Nephron (organoid): ENCODE measurements at regions not wholly inside any gene's neighbourhood (a gene's known extent, or its start where the extent isn't known, plus 50 kb on each side); places are given as distances from the start of the nearest gene placed in this dataset.

Source experiments
- H3K27ac Mint-ChIP-seq, 3 experiments: 2 replicates each; pipeline ENCODE4 v1.8.0; 2020; ENCODE audit warnings: mixed read lengths in 3 of 3, mild to moderate bottlenecking in 2 of 3, moderate library complexity in 1 of 3
- H3K27me3 Mint-ChIP-seq: 2 replicates; pipeline ENCODE4 v1.8.0; 2021; ENCODE audit warnings: low read depth, mild to moderate bottlenecking, moderate library complexity, mixed read lengths
- H3K36me3 Mint-ChIP-seq: 2 replicates; pipeline ENCODE4 v1.8.0; 2020; ENCODE audit warnings: low read depth, mixed read lengths
- H3K4me1 Mint-ChIP-seq: 2 replicates; pipeline ENCODE4 v1.8.0; 2020; ENCODE audit warnings: mixed read lengths
- H3K4me3 Mint-ChIP-seq, 3 experiments: 2 replicates each; pipeline ENCODE4 v1.8.0; 2020; ENCODE audit warnings: mild to moderate bottlenecking in 3 of 3, mixed read lengths in 3 of 3, moderate library complexity in 2 of 3
- H3K9me3 Mint-ChIP-seq: 2 replicates; pipeline ENCODE4 v1.8.0; 2020; ENCODE audit warnings: mixed read lengths
- TF ChIP-seq, protein P1 (sequence below), 3 experiments: fragments of 200-600 bp; sonication (generic); IDR thresholded peaks; one replicate each; pipeline ENCODE4 v1.5.0; 2021; ENCODE audit warnings: antibody characterized with exemption in 3 of 3; ENCODE audit not compliant: unreplicated experiment in 3 of 3

DNA sequence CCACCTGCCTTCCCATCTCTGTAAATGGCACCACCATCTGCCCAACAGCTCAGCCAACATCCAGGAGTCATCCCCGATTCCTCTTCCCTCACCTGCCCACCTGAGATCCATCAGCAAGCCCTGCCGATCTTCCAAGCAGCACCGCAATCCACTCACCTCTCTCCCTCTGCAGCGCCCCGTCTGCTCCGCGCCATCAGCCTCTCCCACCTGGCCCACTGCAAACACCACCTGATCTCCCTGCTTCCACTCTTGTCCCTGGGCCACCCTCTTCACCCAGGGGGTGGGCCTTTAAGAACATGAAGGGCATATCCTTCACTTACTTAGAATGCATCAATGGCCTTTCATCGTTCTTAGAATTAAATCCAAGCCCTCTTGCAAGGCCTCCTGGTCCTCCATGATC lies 457.3 kb upstream of the SULF2 start:
- no peaks in the 10 kb centered on the region for H3K36me3 Mint-ChIP-seq
- H3K27ac Mint-ChIP-seq = peak overlapping the region in 1 of 3 experiments; percentile 4
- peaks cover 38% of the 10 kb centered on the region for H3K27me3 Mint-ChIP-seq
- TF ChIP-seq, protein P1, sequence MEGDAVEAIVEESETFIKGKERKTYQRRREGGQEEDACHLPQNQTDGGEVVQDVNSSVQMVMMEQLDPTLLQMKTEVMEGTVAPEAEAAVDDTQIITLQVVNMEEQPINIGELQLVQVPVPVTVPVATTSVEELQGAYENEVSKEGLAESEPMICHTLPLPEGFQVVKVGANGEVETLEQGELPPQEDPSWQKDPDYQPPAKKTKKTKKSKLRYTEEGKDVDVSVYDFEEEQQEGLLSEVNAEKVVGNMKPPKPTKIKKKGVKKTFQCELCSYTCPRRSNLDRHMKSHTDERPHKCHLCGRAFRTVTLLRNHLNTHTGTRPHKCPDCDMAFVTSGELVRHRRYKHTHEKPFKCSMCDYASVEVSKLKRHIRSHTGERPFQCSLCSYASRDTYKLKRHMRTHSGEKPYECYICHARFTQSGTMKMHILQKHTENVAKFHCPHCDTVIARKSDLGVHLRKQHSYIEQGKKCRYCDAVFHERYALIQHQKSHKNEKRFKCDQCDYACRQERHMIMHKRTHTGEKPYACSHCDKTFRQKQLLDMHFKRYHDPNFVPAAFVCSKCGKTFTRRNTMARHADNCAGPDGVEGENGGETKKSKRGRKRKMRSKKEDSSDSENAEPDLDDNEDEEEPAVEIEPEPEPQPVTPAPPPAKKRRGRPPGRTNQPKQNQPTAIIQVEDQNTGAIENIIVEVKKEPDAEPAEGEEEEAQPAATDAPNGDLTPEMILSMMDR (IDR thresholded peaks at IDR 0.05; ENCODE audit: unreplicated experiment in 3 of 3) = no peak
- no peak overlapping the region for H3K4me3 Mint-ChIP-seq
- H3K4me1 Mint-ChIP-seq = peaks cover 31% of the 10 kb centered on the region
- no peaks in the 10 kb centered on the region for H3K9me3 Mint-ChIP-seq

DNA sequence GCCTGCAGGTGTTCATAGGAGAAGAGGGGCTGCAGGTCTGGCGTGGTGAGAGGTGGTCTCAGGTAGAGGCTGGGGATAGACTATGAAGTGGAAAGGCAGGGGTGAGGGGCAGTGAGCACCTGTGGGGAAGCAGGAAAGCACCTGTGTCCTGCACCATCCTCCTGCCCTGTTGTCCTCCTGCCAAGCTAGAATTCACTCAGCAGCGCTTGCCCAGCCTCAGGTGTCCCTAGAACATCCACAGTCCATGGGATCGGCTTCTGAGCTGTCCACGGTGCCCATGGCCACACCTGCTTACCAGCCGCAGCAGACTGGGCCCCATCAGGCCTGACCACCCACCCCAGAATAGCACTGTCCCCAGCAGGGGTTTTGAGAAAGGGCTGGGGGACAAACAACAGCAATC lies 456.2 kb upstream of the SULF2 start:
- no peaks in the 10 kb centered on the region for H3K9me3 Mint-ChIP-seq
- H3K27ac Mint-ChIP-seq = no peak overlapping the region
- H3K36me3 Mint-ChIP-seq = no peaks in the 10 kb centered on the region
- TF ChIP-seq, protein P1 (IDR thresholded peaks at IDR 0.05; ENCODE audit: unreplicated experiment in 3 of 3) = no peak
- no peak overlapping the region for H3K4me3 Mint-ChIP-seq
- H3K4me1 Mint-ChIP-seq = peaks cover 36% of the 10 kb centered on the region
- peaks cover 41% of the 10 kb centered on the region for H3K27me3 Mint-ChIP-seq

DNA sequence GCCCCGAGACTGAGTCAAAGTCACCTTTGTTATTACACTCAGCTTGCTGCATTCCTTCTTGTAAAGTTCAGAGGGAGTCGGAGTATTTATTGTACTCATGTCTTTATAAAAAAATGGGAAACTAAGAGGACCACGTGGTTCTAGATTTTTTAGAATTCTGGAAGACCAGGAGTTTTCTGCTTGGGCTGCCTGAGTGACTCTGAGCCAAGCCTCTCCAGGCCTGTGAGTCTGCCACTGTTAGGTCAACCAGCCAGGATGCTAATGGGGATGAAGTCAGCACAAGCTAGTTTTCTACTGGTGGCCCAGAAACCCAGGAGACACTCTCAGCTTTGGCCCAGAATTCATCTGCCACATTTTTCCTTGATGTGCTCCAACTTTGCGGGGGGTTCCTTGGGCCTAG lies 453.5 kb upstream of the SULF2 start:
- peaks cover 35% of the 10 kb centered on the region for H3K4me1 Mint-ChIP-seq
- no peaks in the 10 kb centered on the region for H3K36me3 Mint-ChIP-seq
- peak overlapping the region; percentile 11 to 69 (median 50) for H3K27ac Mint-ChIP-seq
- H3K9me3 Mint-ChIP-seq = no peaks in the 10 kb centered on the region
- no peak overlapping the region for H3K4me3 Mint-ChIP-seq
- H3K27me3 Mint-ChIP-seq = peaks cover 42% of the 10 kb centered on the region
- TF ChIP-seq, protein P1 (IDR thresholded peaks at IDR 0.05; ENCODE audit: unreplicated experiment in 3 of 3) = no peak

DNA sequence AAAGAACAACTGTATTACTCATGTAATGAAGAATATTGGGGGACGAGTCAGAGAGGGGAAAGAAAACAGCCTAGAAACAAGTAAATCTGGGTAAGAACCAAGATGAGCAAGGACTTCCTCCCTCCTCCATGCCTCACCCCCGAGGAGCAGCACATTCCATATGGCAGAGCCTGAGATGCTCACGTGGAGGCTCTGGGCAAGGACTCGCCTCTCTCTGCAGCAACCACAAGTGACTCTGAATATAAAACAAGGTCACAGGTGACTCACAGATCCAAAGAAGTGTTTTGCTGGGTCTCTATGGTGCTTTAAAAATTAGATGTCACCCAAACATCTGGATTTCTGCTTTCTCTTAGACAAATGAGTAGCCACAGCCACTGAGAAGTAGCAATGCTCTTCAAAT lies 453.0 kb upstream of the SULF2 start:
- peaks cover 35% of the 10 kb centered on the region for H3K4me1 Mint-ChIP-seq
- H3K9me3 Mint-ChIP-seq = no peaks in the 10 kb centered on the region
- peaks cover 41% of the 10 kb centered on the region for H3K27me3 Mint-ChIP-seq
- TF ChIP-seq, protein P1 (IDR thresholded peaks at IDR 0.05; ENCODE audit: unreplicated experiment in 3 of 3) = no peak
- no peak overlapping the region for H3K4me3 Mint-ChIP-seq
- H3K36me3 Mint-ChIP-seq = no peaks in the 10 kb centered on the region
- peak overlapping the region; percentile 11 to 69 (median 50) for H3K27ac Mint-ChIP-seq

DNA sequence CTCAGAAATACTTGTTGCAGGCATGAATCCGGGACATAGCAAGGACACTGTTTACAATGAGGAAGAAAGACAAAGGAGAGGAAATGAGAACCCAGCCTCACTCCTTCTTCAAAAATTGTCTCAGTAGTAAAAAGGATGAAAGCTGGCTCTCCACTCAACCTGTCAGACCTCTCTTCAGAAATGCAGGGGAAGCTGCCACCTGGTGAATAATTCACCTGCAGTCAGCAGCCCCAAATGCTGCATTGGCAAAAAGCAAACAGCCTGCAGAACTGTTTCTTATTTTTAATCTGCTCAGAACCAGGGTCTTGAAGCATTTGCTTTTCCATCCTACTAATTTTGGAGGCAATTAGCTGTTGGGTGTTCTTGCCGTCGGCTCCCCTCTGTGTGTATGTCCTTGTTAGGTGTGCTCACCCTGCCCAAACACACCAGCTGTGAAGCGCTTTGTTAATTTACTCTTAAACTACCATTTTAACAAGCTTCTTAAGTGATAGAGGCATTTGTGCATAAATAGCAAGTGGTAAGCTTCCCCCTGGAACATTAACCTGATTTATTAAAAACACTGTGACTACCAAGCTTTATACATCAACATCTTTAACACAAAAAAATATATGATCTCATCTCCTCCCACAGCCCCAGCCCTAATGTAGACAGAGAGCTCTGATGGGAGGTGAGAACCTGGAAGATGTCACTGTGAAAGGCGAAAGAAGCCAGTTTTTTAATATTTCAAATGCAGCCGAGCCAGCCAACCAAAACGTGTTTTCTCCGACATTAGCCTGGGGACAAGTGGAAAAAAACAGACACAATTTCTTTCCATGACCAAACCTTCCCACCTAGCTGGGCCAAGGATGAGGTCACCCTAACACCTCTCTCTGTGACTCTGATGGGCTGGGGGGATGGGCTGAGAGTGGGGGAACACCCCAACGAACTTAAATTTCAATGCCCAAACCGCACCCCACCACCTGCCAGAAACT lies 451.0 kb upstream of the SULF2 start:
- Mint-ChIP-seq H3K36me3 (no peaks in the 10 kb centered on the region), H3K4me3 (no peak overlapping the region), H3K27ac (peak overlapping the region; percentile 77 to 81 (median 79)), H3K27me3 (peaks cover 30% of the 10 kb centered on the region), H3K4me1 (peaks cover 35% of the 10 kb centered on the region), H3K9me3 (peaks cover 10% of the 10 kb centered on the region)
- TF ChIP-seq, protein P1 (IDR thresholded peaks at IDR 0.05; ENCODE audit: unreplicated experiment in 3 of 3) = no peak
